OCI-LY7 (cell line): ENCODE measurements at regions not wholly inside any gene's neighbourhood (a gene's known extent, or its start where the extent isn't known, plus 50 kb on each side); places are given as distances from the start of the nearest gene placed in this dataset.

ENCODE experiments used
- CTCF ChIP-seq: fragments of 200-600 bp; sonication (generic); conservative IDR thresholded peaks from 2 replicates; pipeline ENCODE4 v1.5.1; 2014; ENCODE audit warnings: mild to moderate bottlenecking, antibody characterized with exemption, low read length, moderate library complexity, mixed read lengths
- EZH2phosphoT487 ChIP-seq: fragments of 200-600 bp; sonication (generic); IDR thresholded peaks from 2 replicates; pipeline ENCODE4 v1.6.1; 2018; ENCODE audit warnings: low read depth, borderline replicate concordance, mild to moderate bottlenecking, mixed run types, antibody characterized with exemption, low read length, moderate library complexity, mixed read lengths

- no peak for TF ChIP-seq CTCF
- TF ChIP-seq EZH2phosphoT487, result no peak
These were observed 54.4 kb upstream of the WNT7A start for GRCh38 chr3:13934315-13934714.
